ENCODE measurements at regions not wholly inside any gene's neighbourhood (a gene's known extent, or its start where the extent isn't known, plus 50 kb on each side); places are given as distances from the start of the nearest gene placed in this dataset.

GRCh38 chr10:57161157-57161556 is 800.1 kb upstream of the ZWINT start:
- no peak for DNase-seq
- no peaks in the 10 kb centered on the region for H3K9me3 ChIP-seq
- no peak for TF ChIP-seq POLR2A (IDR thresholded peaks at IDR 0.05)
- TF ChIP-seq, protein P1, sequence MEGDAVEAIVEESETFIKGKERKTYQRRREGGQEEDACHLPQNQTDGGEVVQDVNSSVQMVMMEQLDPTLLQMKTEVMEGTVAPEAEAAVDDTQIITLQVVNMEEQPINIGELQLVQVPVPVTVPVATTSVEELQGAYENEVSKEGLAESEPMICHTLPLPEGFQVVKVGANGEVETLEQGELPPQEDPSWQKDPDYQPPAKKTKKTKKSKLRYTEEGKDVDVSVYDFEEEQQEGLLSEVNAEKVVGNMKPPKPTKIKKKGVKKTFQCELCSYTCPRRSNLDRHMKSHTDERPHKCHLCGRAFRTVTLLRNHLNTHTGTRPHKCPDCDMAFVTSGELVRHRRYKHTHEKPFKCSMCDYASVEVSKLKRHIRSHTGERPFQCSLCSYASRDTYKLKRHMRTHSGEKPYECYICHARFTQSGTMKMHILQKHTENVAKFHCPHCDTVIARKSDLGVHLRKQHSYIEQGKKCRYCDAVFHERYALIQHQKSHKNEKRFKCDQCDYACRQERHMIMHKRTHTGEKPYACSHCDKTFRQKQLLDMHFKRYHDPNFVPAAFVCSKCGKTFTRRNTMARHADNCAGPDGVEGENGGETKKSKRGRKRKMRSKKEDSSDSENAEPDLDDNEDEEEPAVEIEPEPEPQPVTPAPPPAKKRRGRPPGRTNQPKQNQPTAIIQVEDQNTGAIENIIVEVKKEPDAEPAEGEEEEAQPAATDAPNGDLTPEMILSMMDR (IDR thresholded peaks at IDR 0.05): no peak
- H3K27me3 ChIP-seq: no peaks in the 10 kb centered on the region
- 81 to 90% methylated on average over 1 of the region's 1 CpG for WGBS, 2 donors
- H3K36me3 ChIP-seq: no peaks in the 10 kb centered on the region
- intact Hi-C loops (cut with DNase I): no loop called here
- H3K27ac ChIP-seq: no peak overlapping the region
- H3K4me1 ChIP-seq: no peaks in the 10 kb centered on the region
- H3K4me3 ChIP-seq: no peak overlapping the region

DNA sequence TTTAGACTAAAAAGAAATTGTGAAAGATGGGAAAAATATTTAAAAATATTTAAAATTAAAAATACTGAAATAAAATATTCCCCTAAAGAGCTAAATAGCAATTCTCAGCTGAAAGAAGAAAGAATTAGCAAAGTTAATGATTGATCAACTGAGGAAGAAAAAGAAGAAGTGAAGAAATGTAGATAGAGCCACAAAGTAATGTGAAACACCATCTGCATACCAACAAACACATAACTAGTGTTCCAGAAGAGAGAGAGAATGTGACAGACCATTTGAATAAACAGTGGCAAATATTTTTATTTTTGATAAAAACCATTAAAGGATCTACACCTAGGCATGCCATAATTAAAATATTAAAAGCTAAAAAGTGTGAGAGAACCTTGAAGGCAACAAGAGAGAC is 784.5 kb upstream of the ZWINT start:
- intact Hi-C loops (cut with DNase I): no loop called here
- H3K27ac ChIP-seq: no peak overlapping the region

DNA sequence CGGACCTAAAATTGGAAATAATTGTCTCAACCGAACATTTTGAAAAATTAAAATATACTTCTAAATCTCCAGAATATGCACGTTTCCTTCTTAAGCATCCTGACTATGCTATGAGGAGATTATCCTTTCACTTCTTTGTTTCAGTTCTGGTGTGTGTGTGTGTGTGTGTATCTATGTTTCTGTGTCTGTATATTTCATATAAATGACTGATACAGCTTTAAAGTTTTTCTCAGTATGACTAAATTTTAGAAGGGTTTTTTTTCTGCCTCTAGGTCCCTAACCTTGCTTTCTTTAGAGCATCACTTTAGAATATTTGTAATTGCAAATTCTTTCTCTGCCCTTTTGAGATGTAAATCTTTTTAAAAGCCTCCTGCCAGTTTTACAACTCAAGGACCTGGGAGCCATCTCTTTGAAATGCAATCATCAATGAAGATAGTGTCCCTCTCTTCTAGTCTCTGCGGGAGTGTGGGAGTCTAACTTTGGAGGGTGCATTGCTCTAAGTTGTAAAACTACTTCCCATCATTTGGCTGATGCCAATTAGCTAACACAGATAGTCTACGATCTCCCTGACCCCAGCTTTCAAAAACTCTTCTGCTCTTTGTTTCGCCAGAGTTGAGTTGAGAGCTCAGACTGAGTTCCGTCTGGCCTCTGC is 782.0 kb upstream of the ZWINT start:
- 46 to 48% methylated on average over 7 of the region's 7 CpGs for WGBS, 2 donors
- H3K9me3 ChIP-seq: no peaks in the 10 kb centered on the region
- no peaks in the 10 kb centered on the region for H3K27me3 ChIP-seq
- no peak for DNase-seq
- H3K27ac ChIP-seq: no peak overlapping the region
- intact Hi-C loops (cut with DNase I): no loop called here
- no peak for TF ChIP-seq POLR2A (IDR thresholded peaks at IDR 0.05)
- TF ChIP-seq, protein P1 (IDR thresholded peaks at IDR 0.05): no peak
- H3K36me3 ChIP-seq: no peaks in the 10 kb centered on the region
- no peaks in the 10 kb centered on the region for H3K4me1 ChIP-seq
- no peak overlapping the region for H3K4me3 ChIP-seq

More for the DNA sequence above, 784.5 kb upstream of the ZWINT start:
- no peak overlapping the region for H3K4me3 ChIP-seq
- H3K27me3 ChIP-seq: no peaks in the 10 kb centered on the region
- no peak for TF ChIP-seq POLR2A (IDR thresholded peaks at IDR 0.05)
- TF ChIP-seq, protein P1 (IDR thresholded peaks at IDR 0.05): no peak
- H3K36me3 ChIP-seq: no peaks in the 10 kb centered on the region
- no peak for DNase-seq
- H3K4me1 ChIP-seq: no peaks in the 10 kb centered on the region
- no peaks in the 10 kb centered on the region for H3K9me3 ChIP-seq

DNA sequence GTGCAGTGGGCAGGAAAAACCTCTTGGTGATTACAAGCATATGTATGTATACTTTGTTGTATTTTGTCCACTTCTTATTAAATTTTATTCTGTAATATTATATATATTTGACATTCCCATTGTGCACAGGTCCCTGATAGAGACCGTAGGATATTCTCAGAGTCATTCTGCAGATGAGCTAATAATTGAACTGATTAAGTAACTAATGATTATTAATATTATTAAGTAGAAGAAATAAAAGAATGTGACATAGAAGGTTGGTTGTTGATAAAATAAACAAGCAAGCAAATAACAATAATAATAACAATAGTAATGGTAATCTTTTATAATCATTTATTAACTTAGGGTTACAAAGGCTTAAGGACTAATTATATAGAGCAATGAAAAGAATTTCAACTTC is 780.6 kb upstream of the ZWINT start:
- Histone ChIP-seq H3K36me3 (no peaks in the 10 kb centered on the region), H3K27me3 (no peaks in the 10 kb centered on the region), H3K4me1 (no peaks in the 10 kb centered on the region), H3K4me3 (no peak overlapping the region), H3K9me3 (no peaks in the 10 kb centered on the region), H3K27ac (no peak overlapping the region)
- 78 to 96% methylated on average over 1 of the region's 1 CpG for WGBS, 2 donors
- no peak for TF ChIP-seq POLR2A (IDR thresholded peaks at IDR 0.05)
- TF ChIP-seq, protein P1 (IDR thresholded peaks at IDR 0.05): no peak
- intact Hi-C loops (cut with DNase I): no loop called here
- no peak for DNase-seq

DNA sequence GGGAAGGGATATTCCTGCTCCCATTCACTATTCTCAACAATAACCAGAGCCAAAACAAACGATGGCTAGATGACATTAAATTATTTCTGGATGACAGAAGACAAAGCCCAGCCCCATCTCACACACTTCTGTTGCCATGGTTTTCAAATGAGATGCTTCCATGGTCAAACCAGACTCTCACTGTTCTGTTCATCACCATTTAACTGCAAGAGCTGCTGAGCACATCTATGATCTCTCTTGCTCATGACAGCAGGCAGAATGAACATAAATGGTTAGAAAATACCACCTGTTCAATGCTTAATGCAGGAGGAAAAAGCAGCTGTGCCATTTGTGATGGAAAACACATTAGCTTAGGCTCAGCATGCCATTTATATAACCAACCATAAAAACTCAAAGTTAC is 758.6 kb upstream of the ZWINT start:
- intact Hi-C loops (cut with DNase I): no loop called here
- no peaks in the 10 kb centered on the region for H3K36me3 ChIP-seq
- H3K27me3 ChIP-seq: no peaks in the 10 kb centered on the region
- TF ChIP-seq, protein P1 (IDR thresholded peaks at IDR 0.05): no peak
- TF ChIP-seq POLR2A (IDR thresholded peaks at IDR 0.05): no peak
- H3K4me1 ChIP-seq: no peaks in the 10 kb centered on the region
- no peaks in the 10 kb centered on the region for H3K9me3 ChIP-seq
- H3K4me3 ChIP-seq: no peak overlapping the region
- WGBS, 2 donors: 12 to 32% methylated on average over 1 of the region's 1 CpG
- no peak overlapping the region for H3K27ac ChIP-seq
- DNase-seq: no peak

Data from esophagus squamous epithelium (tissue), 5 donors.